HepG2 (cell line): ENCODE measurements at regions not wholly inside any gene's neighbourhood (a gene's known extent, or its start where the extent isn't known, plus 50 kb on each side); places are given as distances from the start of the nearest gene placed in this dataset.

Experiments
- ATF7 ChIP-seq, 2 experiments: fragments of 450-650 bp in 1 of 2; sonication (generic) in 1 of 2; formaldehyde crosslinking in 1 of 2; IDR thresholded peaks; 2 replicates each; pipeline versions ENCODE4 v1.4.0 to v1.6.1; 2016 to 2020; ENCODE audit warnings: antibody characterized with exemption in 1 of 2, mild to moderate bottlenecking in 1 of 2, missing genetic modification reagents in 1 of 2
- BRCA1 ChIP-seq: sonication (generic); formaldehyde crosslinking; IDR thresholded peaks from 2 replicates; pipeline ENCODE4 v1.4.0; 2020; ENCODE audit warnings: missing genetic modification reagents
- DDIT3 ChIP-seq: sonication (generic); formaldehyde crosslinking; IDR thresholded peaks from 2 replicates; pipeline ENCODE4 v1.4.0; 2020; ENCODE audit warnings: mild to moderate bottlenecking, missing genetic modification reagents
- DNMT3B ChIP-seq: conservative IDR thresholded peaks from 2 replicates; pipeline ENCODE4 v1.6.1; 2016; ENCODE audit warnings: missing biosample characterization, control low read depth
- HOXA7 ChIP-seq: sonication (generic); formaldehyde crosslinking; IDR thresholded peaks from 2 replicates; pipeline ENCODE4 v1.8.1; 2022; ENCODE audit warnings: mild to moderate bottlenecking, missing genetic modification reagents, moderate library complexity
- POLR2A ChIP-seq, 2 experiments: IDR thresholded peaks; 2 replicates each; pipeline ENCODE4 v1.6.1; 2011; ENCODE audit warnings: low read depth in 2 of 2, low read length in 2 of 2, mild to moderate bottlenecking in 1 of 2, moderate library complexity in 1 of 2; ENCODE audit not compliant: insufficient read depth in 1 of 2
- POLR2G ChIP-seq: fragments of 200-400 bp; formaldehyde crosslinking; IDR thresholded peaks from 2 replicates; pipeline ENCODE4 v1.6.1; 2018; ENCODE audit warnings: mild to moderate bottlenecking, low read depth, low read length, moderate library complexity
- SMC3 ChIP-seq: IDR thresholded peaks from 2 replicates; pipeline ENCODE4 v1.6.1; 2011; ENCODE audit warnings: low read length, improper control_type of control experiment
- TEAD3 ChIP-seq: optimal IDR thresholded peaks from 2 replicates; pipeline ENCODE3; 2016; ENCODE audit warnings: borderline replicate concordance
- XRCC5 ChIP-seq: fragments of 200-400 bp; formaldehyde crosslinking; optimal IDR thresholded peaks from 2 replicates; pipeline ENCODE3; 2017; ENCODE audit warnings: mild to moderate bottlenecking, low read length
- ZBTB10 ChIP-seq: sonication (generic); formaldehyde crosslinking; IDR thresholded peaks from 2 replicates; pipeline ENCODE4 v1.4.0; 2020; ENCODE audit warnings: missing genetic modification reagents, borderline replicate concordance
- ZNF496 ChIP-seq: sonication (generic); formaldehyde crosslinking; IDR thresholded peaks from 2 replicates; pipeline ENCODE4 v1.8.1; 2023; ENCODE audit warnings: mild to moderate bottlenecking, moderate library complexity, missing genetic modification reagents; ENCODE audit not compliant: insufficient replicate concordance
- ZNF746 ChIP-seq: sonication (generic); formaldehyde crosslinking; IDR thresholded peaks from 2 replicates; pipeline ENCODE4 v1.8.0; 2022; ENCODE audit warnings: mild to moderate bottlenecking, missing genetic modification reagents

- TF ChIP-seq POLR2A (IDR thresholded peaks at IDR 0.05; ENCODE audit: insufficient read depth in 1 of 2, low read depth in 2 of 2, low read length in 2 of 2) (no peak), XRCC5 (no peak), ATF7 (IDR thresholded peaks at IDR 0.05) (no peak), ATF7 (CRISPR knock-in tag; IDR thresholded peaks at IDR 0.05) (no peak), ZNF746 (no peak), ZBTB10 (CRISPR knock-in tag) (no peak), HOXA7 (CRISPR knock-in tag) (no peak), ZNF496 (CRISPR knock-in tag) (no peak), POLR2G (no peak), TEAD3 (no peak), DNMT3B (CRISPR knock-in tag) (no peak), SMC3 (no peak), BRCA1 (CRISPR knock-in tag) (no peak), DDIT3 (CRISPR knock-in tag) (no peak)
Observed at GRCh38 chr17:71485426-71485825, 635.4 kb upstream of the SOX9 start.
